ENCODE measurements at regions not wholly inside any gene's neighbourhood (a gene's known extent, or its start where the extent isn't known, plus 50 kb on each side); places are given as distances from the start of the nearest gene placed in this dataset.

GRCh38 chr5:35372482-35372881 lies 142.2 kb upstream of the PRLR start:
- no peak for TF ChIP-seq TAF1 (IDR thresholded peaks at IDR 0.05; ENCODE audit: borderline replicate concordance, low read depth, low read length)
- TF ChIP-seq POLR2AphosphoS5 (IDR thresholded peaks at IDR 0.05; ENCODE audit: low read depth, low read length) = no peak
- no peak for TF ChIP-seq POLR2A (IDR thresholded peaks at IDR 0.05; ENCODE audit: low read depth, low read length)
- no peak for DNase-seq (ENCODE audit: insufficient read length)
- FAIRE-seq = no peak

- no peak for DNase-seq (ENCODE audit: insufficient read length)
- FAIRE-seq = no peak
- TF ChIP-seq POLR2A (IDR thresholded peaks at IDR 0.05; ENCODE audit: low read depth, low read length) (no peak), POLR2AphosphoS5 (IDR thresholded peaks at IDR 0.05; ENCODE audit: low read depth, low read length) (no peak), TAF1 (IDR thresholded peaks at IDR 0.05; ENCODE audit: borderline replicate concordance, low read depth, low read length) (no peak)
These were observed 141.7 kb upstream of the PRLR start for GRCh38 chr5:35371951-35372426.

- DNase-seq (ENCODE audit: insufficient read length) = no peak
- FAIRE-seq = no peak
These were observed 140.6 kb upstream of the PRLR start for GRCh38 chr5:35370871-35371270.

GRCh38 chr5:35369965-35370790 lies 139.9 kb upstream of the PRLR start:
- DNase-seq (ENCODE audit: insufficient read length) (no peak), FAIRE-seq (no peak)
- TF ChIP-seq POLR2AphosphoS5 (IDR thresholded peaks at IDR 0.05; ENCODE audit: low read depth, low read length) (no peak), POLR2A (IDR thresholded peaks at IDR 0.05; ENCODE audit: low read depth, low read length) (no peak), TAF1 (IDR thresholded peaks at IDR 0.05; ENCODE audit: borderline replicate concordance, low read depth, low read length) (no peak)

More at GRCh38 chr5:35370871-35371270, 140.6 kb upstream of the PRLR start:
- TF ChIP-seq TAF1 (IDR thresholded peaks at IDR 0.05; ENCODE audit: borderline replicate concordance, low read depth, low read length) = no peak
- no peak for TF ChIP-seq POLR2AphosphoS5 (IDR thresholded peaks at IDR 0.05; ENCODE audit: low read depth, low read length)
- no peak for TF ChIP-seq POLR2A (IDR thresholded peaks at IDR 0.05; ENCODE audit: low read depth, low read length)

- FAIRE-seq (no peak), DNase-seq (ENCODE audit: insufficient read length) (no peak)
- no peak for TF ChIP-seq POLR2AphosphoS5 (IDR thresholded peaks at IDR 0.05; ENCODE audit: low read depth, low read length)
- no peak for TF ChIP-seq TAF1 (IDR thresholded peaks at IDR 0.05; ENCODE audit: borderline replicate concordance, low read depth, low read length)
- no peak for TF ChIP-seq POLR2A (IDR thresholded peaks at IDR 0.05; ENCODE audit: low read depth, low read length)
These were observed 137.2 kb upstream of the PRLR start for GRCh38 chr5:35367526-35367925.

- TF ChIP-seq POLR2AphosphoS5 (IDR thresholded peaks at IDR 0.05; ENCODE audit: low read depth, low read length) (no peak), TAF1 (IDR thresholded peaks at IDR 0.05; ENCODE audit: borderline replicate concordance, low read depth, low read length) (no peak)
- FAIRE-seq (no peak), DNase-seq (ENCODE audit: insufficient read length) (no peak)
These were observed 135.5 kb upstream of the PRLR start for GRCh38 chr5:35365758-35366157.

- no peak for TF ChIP-seq POLR2A (IDR thresholded peaks at IDR 0.05; ENCODE audit: low read depth, low read length)
- no peak for TF ChIP-seq TAF1 (IDR thresholded peaks at IDR 0.05; ENCODE audit: borderline replicate concordance, low read depth, low read length)
- TF ChIP-seq POLR2AphosphoS5 (IDR thresholded peaks at IDR 0.05; ENCODE audit: low read depth, low read length) = no peak
These were observed 134.1 kb upstream of the PRLR start for GRCh38 chr5:35364350-35364749.

GRCh38 chr5:35363387-35363965 lies 133.2 kb upstream of the PRLR start:
- TF ChIP-seq POLR2A (IDR thresholded peaks at IDR 0.05; ENCODE audit: low read depth, low read length) (no peak), POLR2AphosphoS5 (IDR thresholded peaks at IDR 0.05; ENCODE audit: low read depth, low read length) (no peak), TAF1 (IDR thresholded peaks at IDR 0.05; ENCODE audit: borderline replicate concordance, low read depth, low read length) (no peak)
- no peak for FAIRE-seq
- DNase-seq (ENCODE audit: insufficient read length) = no peak

More at GRCh38 chr5:35364350-35364749, 134.1 kb upstream of the PRLR start:
- FAIRE-seq = no peak
- no peak for DNase-seq (ENCODE audit: insufficient read length)

GRCh38 chr5:35362772-35363171 lies 132.5 kb upstream of the PRLR start:
- no peak for FAIRE-seq
- no peak for DNase-seq (ENCODE audit: insufficient read length)
- TF ChIP-seq POLR2AphosphoS5 (IDR thresholded peaks at IDR 0.05; ENCODE audit: low read depth, low read length) = no peak
- no peak for TF ChIP-seq TAF1 (IDR thresholded peaks at IDR 0.05; ENCODE audit: borderline replicate concordance, low read depth, low read length)
- no peak for TF ChIP-seq POLR2A (IDR thresholded peaks at IDR 0.05; ENCODE audit: low read depth, low read length)

GRCh38 chr5:35360671-35361070 lies 130.4 kb upstream of the PRLR start:
- no peak for DNase-seq (ENCODE audit: insufficient read length)
- FAIRE-seq = no peak
- TF ChIP-seq POLR2A (IDR thresholded peaks at IDR 0.05; ENCODE audit: low read depth, low read length) = no peak
- no peak for TF ChIP-seq POLR2AphosphoS5 (IDR thresholded peaks at IDR 0.05; ENCODE audit: low read depth, low read length)
- TF ChIP-seq TAF1 (IDR thresholded peaks at IDR 0.05; ENCODE audit: borderline replicate concordance, low read depth, low read length) = no peak

- FAIRE-seq (no peak), DNase-seq (ENCODE audit: insufficient read length) (no peak)
- TF ChIP-seq POLR2AphosphoS5 (IDR thresholded peaks at IDR 0.05; ENCODE audit: low read depth, low read length) (no peak), POLR2A (IDR thresholded peaks at IDR 0.05; ENCODE audit: low read depth, low read length) (no peak), TAF1 (IDR thresholded peaks at IDR 0.05; ENCODE audit: borderline replicate concordance, low read depth, low read length) (no peak)
These were observed 129.6 kb upstream of the PRLR start for GRCh38 chr5:35359859-35360258.

- TF ChIP-seq TAF1 (IDR thresholded peaks at IDR 0.05; ENCODE audit: borderline replicate concordance, low read depth, low read length) (no peak), POLR2AphosphoS5 (IDR thresholded peaks at IDR 0.05; ENCODE audit: low read depth, low read length) (no peak), POLR2A (IDR thresholded peaks at IDR 0.05; ENCODE audit: low read depth, low read length) (no peak)
- FAIRE-seq (no peak), DNase-seq (ENCODE audit: insufficient read length) (no peak)
These were observed 127.7 kb upstream of the PRLR start for GRCh38 chr5:35357973-35358372.
